Stimulated activated CD4-positive, alpha-beta T cell treated with anti-CD3 and anti-CD28 coated beads, Interleukin-1b, Interleukin-23, amount 100 ng/mL, for 48 hours (primary cell): ENCODE measurements at regions not wholly inside any gene's neighbourhood (a gene's known extent, or its start where the extent isn't known, plus 50 kb on each side); places are given as distances from the start of the nearest gene placed in this dataset.

Experiments used
- DNase-seq: peaks from one replicate; pipeline ENCODE4 v3.0.0-alpha.2; 2020

GRCh38 chr12:4045786-4046494 lies 172.7 kb upstream of the PARP11 start:
- DNase-seq, result no peak

- no peak for DNase-seq
These were observed 171.8 kb upstream of the PARP11 start for GRCh38 chr12:4044736-4045730.

- no peak for DNase-seq
These were observed 170.9 kb upstream of the PARP11 start for GRCh38 chr12:4044101-4044500.

- no peak for DNase-seq
These were observed 168.1 kb upstream of the PARP11 start for GRCh38 chr12:4041187-4041885.

GRCh38 chr12:4039931-4040330 lies 166.7 kb upstream of the PARP11 start:
- no peak for DNase-seq

GRCh38 chr12:4037747-4038312 lies 164.6 kb upstream of the PARP11 start:
- DNase-seq, result no peak

- no peak for DNase-seq
These were observed 163.6 kb upstream of the PARP11 start for GRCh38 chr12:4036671-4037271.

GRCh38 chr12:4034921-4035320 lies 161.7 kb upstream of the PARP11 start:
- no peak for DNase-seq

- no peak for DNase-seq
These were observed 159.9 kb upstream of the PARP11 start for GRCh38 chr12:4032924-4033615.

- DNase-seq, result no peak
These were observed 158.6 kb upstream of the PARP11 start for GRCh38 chr12:4031703-4032291.

- DNase-seq, result peak; percentile 71
These were observed 157.9 kb upstream of the PARP11 start for GRCh38 chr12:4030929-4031702.

GRCh38 chr12:4027412-4027811 lies 154.2 kb upstream of the PARP11 start:
- DNase-seq, result peak; percentile 60

GRCh38 chr12:4026517-4026916 lies 153.3 kb upstream of the PARP11 start:
- no peak for DNase-seq

- DNase-seq, result no peak
These were observed 152.8 kb upstream of the PARP11 start for GRCh38 chr12:4026020-4026358.

GRCh38 chr12:4025181-4026019 lies 152.2 kb upstream of the PARP11 start:
- DNase-seq, result no peak

- DNase-seq, result no peak
These were observed 151.5 kb upstream of the PARP11 start for GRCh38 chr12:4024701-4025100.

GRCh38 chr12:4015225-4016091 lies 142.3 kb upstream of the PARP11 start:
- no peak for DNase-seq

- DNase-seq, result no peak
These were observed 141.6 kb upstream of the PARP11 start for GRCh38 chr12:4014858-4015224.

- DNase-seq, result no peak
These were observed 141.2 kb upstream of the PARP11 start for GRCh38 chr12:4014444-4014843.
